H1 (cell line): ENCODE measurements at regions not wholly inside any gene's neighbourhood (a gene's known extent, or its start where the extent isn't known, plus 50 kb on each side); places are given as distances from the start of the nearest gene placed in this dataset.

Experiments
- BRCA1 ChIP-seq: IDR thresholded peaks from 2 replicates; pipeline ENCODE4 v1.6.1; 2012; ENCODE audit warnings: low read depth, low read length, improper control_type of control experiment
- CBX5 ChIP-seq: fragments of 300-800, 300-1000 bp; sonication (generic); IDR thresholded peaks from 2 replicates; pipeline ENCODE4 v1.7.1; 2016; ENCODE audit warnings: antibody characterized with exemption, low read length, low read depth
- CHD2 ChIP-seq: IDR thresholded peaks from 2 replicates; pipeline ENCODE4 v1.6.1; 2012; ENCODE audit warnings: low read length, improper control_type of control experiment
- CREB1 ChIP-seq: IDR thresholded peaks from 2 replicates; pipeline ENCODE4 v1.6.1; 2012; ENCODE audit warnings: inconsistent platforms
- CTBP2 ChIP-seq: IDR thresholded peaks from 2 replicates; pipeline ENCODE4 v1.7.0; 2011; ENCODE audit warnings: borderline replicate concordance, mild to moderate bottlenecking, moderate library complexity, mixed read lengths, low read length; ENCODE audit not compliant: insufficient read depth, insufficient read length
- SP4 ChIP-seq: IDR thresholded peaks from 2 replicates; pipeline ENCODE4 v1.6.1; 2012; ENCODE audit warnings: low read length, inconsistent platforms
- TF ChIP-seq, protein P1 (sequence below): IDR thresholded peaks from 2 replicates; pipeline ENCODE4 v1.6.1; 2012; ENCODE audit warnings: inconsistent platforms

- TF ChIP-seq CREB1 (no peak), CBX5 (no peak), BRCA1 (no peak), SP4 (no peak), CHD2 (no peak), CTBP2 (no peak)
- TF ChIP-seq, protein P1, sequence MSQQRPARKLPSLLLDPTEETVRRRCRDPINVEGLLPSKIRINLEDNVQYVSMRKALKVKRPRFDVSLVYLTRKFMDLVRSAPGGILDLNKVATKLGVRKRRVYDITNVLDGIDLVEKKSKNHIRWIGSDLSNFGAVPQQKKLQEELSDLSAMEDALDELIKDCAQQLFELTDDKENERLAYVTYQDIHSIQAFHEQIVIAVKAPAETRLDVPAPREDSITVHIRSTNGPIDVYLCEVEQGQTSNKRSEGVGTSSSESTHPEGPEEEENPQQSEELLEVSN = no peak
These were observed 129.5 kb upstream of the BMPER start (continued) for GRCh38 chr7:33775790-33776189.
